MCF 10A (cell line): ENCODE measurements at regions not wholly inside any gene's neighbourhood (a gene's known extent, or its start where the extent isn't known, plus 50 kb on each side); places are given as distances from the start of the nearest gene placed in this dataset.

Source experiments
- BruUV-seq: library from RNA; stranded (reverse); fragments of 400-500 nt; replicated peaks from 2 replicates; lab custom pipeline; 2021; lab: Mats Ljungman, UMichigan
- CTCF ChIA-PET: fragments of 300-600 bp; sonication (Branson Sonifier 250); formaldehyde crosslinking; extraction: SDS; loops from one replicate; lab custom pipeline; 2021; ENCODE audit warnings: antibody characterized with exemption, inconsistent platforms; lab: Yijun Ruan, JAX
- POLR2A ChIA-PET: fragments of 300-600, 350-650 bp; sonication (Branson Sonifier 250); formaldehyde crosslinking; extraction: SDS; loops from one replicate; lab custom pipeline; 2020; ENCODE audit warnings: antibody characterized with exemption, inconsistent platforms; lab: Yijun Ruan, JAX
- DNase-seq: peaks from one replicate; pipeline ENCODE4 v3.0.0-alpha.2; 2018; ENCODE audit not compliant: unreplicated experiment
- H3K27ac Mint-ChIP-seq: one replicate; pipeline ENCODE4 v1.8.0; 2022; ENCODE audit warnings: mild to moderate bottlenecking, low read depth, mixed read lengths; ENCODE audit not compliant: unreplicated experiment
- H3K27me3 Mint-ChIP-seq: one replicate; pipeline ENCODE4 v1.8.0; 2022; ENCODE audit warnings: mixed read lengths; ENCODE audit not compliant: insufficient read depth, unreplicated experiment
- H3K36me3 Mint-ChIP-seq: one replicate; pipeline ENCODE4 v1.8.0; 2022; ENCODE audit warnings: mild to moderate bottlenecking, moderate library complexity, mixed read lengths; ENCODE audit not compliant: insufficient read depth, unreplicated experiment
- H3K4me1 Mint-ChIP-seq: one replicate; pipeline ENCODE4 v1.8.0; 2022; ENCODE audit warnings: mixed read lengths; ENCODE audit not compliant: insufficient read depth, unreplicated experiment
- H3K4me3 Mint-ChIP-seq: one replicate; pipeline ENCODE4 v1.8.0; 2022; ENCODE audit warnings: mild to moderate bottlenecking, moderate library complexity, mixed read lengths; ENCODE audit not compliant: unreplicated experiment
- H3K9me3 Mint-ChIP-seq: one replicate; pipeline ENCODE4 v1.8.0; 2022; ENCODE audit warnings: mixed read lengths; ENCODE audit not compliant: unreplicated experiment
- intact Hi-C: fragments of 100-400 bp; cut with micrococcal nuclease; formaldehyde crosslinking; loops from 2 replicates; pipeline ENCODE4 v1.14.1; 2022
- TF ChIP-seq, protein P1 (sequence below): fragments of 200-600 bp; IDR thresholded peaks from one replicate; pipeline ENCODE4 v1.8.0; 2022; ENCODE audit warnings: antibody characterized with exemption, mild to moderate bottlenecking; ENCODE audit not compliant: unreplicated experiment

- H3K27ac Mint-ChIP-seq: peak overlapping the region; percentile 91
- H3K27me3 Mint-ChIP-seq: no peaks in the 10 kb centered on the region
- TF ChIP-seq, protein P1, sequence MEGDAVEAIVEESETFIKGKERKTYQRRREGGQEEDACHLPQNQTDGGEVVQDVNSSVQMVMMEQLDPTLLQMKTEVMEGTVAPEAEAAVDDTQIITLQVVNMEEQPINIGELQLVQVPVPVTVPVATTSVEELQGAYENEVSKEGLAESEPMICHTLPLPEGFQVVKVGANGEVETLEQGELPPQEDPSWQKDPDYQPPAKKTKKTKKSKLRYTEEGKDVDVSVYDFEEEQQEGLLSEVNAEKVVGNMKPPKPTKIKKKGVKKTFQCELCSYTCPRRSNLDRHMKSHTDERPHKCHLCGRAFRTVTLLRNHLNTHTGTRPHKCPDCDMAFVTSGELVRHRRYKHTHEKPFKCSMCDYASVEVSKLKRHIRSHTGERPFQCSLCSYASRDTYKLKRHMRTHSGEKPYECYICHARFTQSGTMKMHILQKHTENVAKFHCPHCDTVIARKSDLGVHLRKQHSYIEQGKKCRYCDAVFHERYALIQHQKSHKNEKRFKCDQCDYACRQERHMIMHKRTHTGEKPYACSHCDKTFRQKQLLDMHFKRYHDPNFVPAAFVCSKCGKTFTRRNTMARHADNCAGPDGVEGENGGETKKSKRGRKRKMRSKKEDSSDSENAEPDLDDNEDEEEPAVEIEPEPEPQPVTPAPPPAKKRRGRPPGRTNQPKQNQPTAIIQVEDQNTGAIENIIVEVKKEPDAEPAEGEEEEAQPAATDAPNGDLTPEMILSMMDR: peak; percentile 34
- intact Hi-C loops: loop anchor here (1.0 to 10.0 kb wide), 9 partner anchors 146 to 1742 kb away; no protein-coding TSS in a partner anchor
- ChIA-PET CTCF (interaction anchor here (0.6 to 1.6 kb wide), 17 partner anchors 13 to 1746 kb away, joined by 3 to 6 read pairs (median 3); no protein-coding TSS in a partner anchor), POLR2A (interaction anchor here (0.5 to 6.7 kb wide), 21 partner anchors 10 to 762 kb away, joined by 3 to 106 read pairs (median 3); partner anchors contain the start of gene ZNF608)
- no peaks in the 10 kb centered on the region for H3K36me3 Mint-ChIP-seq
- peaks cover 52% of the 10 kb centered on the region for H3K4me1 Mint-ChIP-seq
- H3K9me3 Mint-ChIP-seq: no peaks in the 10 kb centered on the region
- no TSS peak for BruUV-seq
- peak; percentile 75 for DNase-seq
- H3K4me3 Mint-ChIP-seq: peak overlapping the region; percentile 44
Observed at GRCh38 chr5:125412561-125413495, 666.4 kb upstream of the ZNF608 start.

GRCh38 chr5:125413496-125414274, 667.2 kb upstream of the ZNF608 start:
- no peaks in the 10 kb centered on the region for H3K9me3 Mint-ChIP-seq
- peak overlapping the region; percentile 91 for H3K27ac Mint-ChIP-seq
- DNase-seq: no peak
- no peaks in the 10 kb centered on the region for H3K27me3 Mint-ChIP-seq
- no peaks in the 10 kb centered on the region for H3K36me3 Mint-ChIP-seq
- H3K4me1 Mint-ChIP-seq: peaks cover 43% of the 10 kb centered on the region
- ChIA-PET POLR2A (interaction anchor here (0.6 to 6.7 kb wide), 9 partner anchors 11 to 724 kb away, joined by 3 to 106 read pairs (median 3); partner anchors contain the start of gene ZNF608), CTCF (interaction anchor here (0.5 to 1.5 kb wide), 8 partner anchors 14 to 1709 kb away, joined by 3 to 6 read pairs (median 4); no protein-coding TSS in a partner anchor)
- no TSS peak for BruUV-seq
- intact Hi-C loops: loop anchor here (2.0 to 10.0 kb wide), 8 partner anchors 145 to 1743 kb away; no protein-coding TSS in a partner anchor
- H3K4me3 Mint-ChIP-seq: no peak overlapping the region
- TF ChIP-seq, protein P1: no peak

- DNase-seq: no peak
- H3K4me1 Mint-ChIP-seq: peaks cover 29% of the 10 kb centered on the region
- H3K9me3 Mint-ChIP-seq: no peaks in the 10 kb centered on the region
- no peaks in the 10 kb centered on the region for H3K36me3 Mint-ChIP-seq
- no peaks in the 10 kb centered on the region for H3K27me3 Mint-ChIP-seq
- ChIA-PET CTCF (interaction anchor here (0.6 to 0.9 kb wide), 2 partner anchors 66 to 225 kb away, joined by 4 read pairs; no protein-coding TSS in a partner anchor), POLR2A (no interaction called here)
- H3K4me3 Mint-ChIP-seq: no peak overlapping the region
- TF ChIP-seq, protein P1: no peak
- intact Hi-C loops: loop anchor here (10.0 kb wide), 2 partner anchors 340 to 820 kb away; no protein-coding TSS in a partner anchor
- no peak overlapping the region for H3K27ac Mint-ChIP-seq
- no TSS peak for BruUV-seq
Observed at GRCh38 chr5:125415126-125415525, 668.7 kb upstream of the ZNF608 start.
